GM10266 (cell line): ENCODE measurements at regions not wholly inside any gene's neighbourhood (a gene's known extent, or its start where the extent isn't known, plus 50 kb on each side); places are given as distances from the start of the nearest gene placed in this dataset.

ENCODE experiments used
- DNase-seq: peaks from one replicate; pipeline ENCODE4 v3.0.0; 2012; ENCODE audit errors: extremely low spot score
- TF ChIP-seq, protein P1 (sequence below): IDR thresholded peaks from 2 replicates; pipeline ENCODE4 v1.5.1; 2012; ENCODE audit warnings: mild to moderate bottlenecking, low read depth; ENCODE audit not compliant: control insufficient read depth, insufficient read depth; ENCODE audit errors: missing control alignments

DNA sequence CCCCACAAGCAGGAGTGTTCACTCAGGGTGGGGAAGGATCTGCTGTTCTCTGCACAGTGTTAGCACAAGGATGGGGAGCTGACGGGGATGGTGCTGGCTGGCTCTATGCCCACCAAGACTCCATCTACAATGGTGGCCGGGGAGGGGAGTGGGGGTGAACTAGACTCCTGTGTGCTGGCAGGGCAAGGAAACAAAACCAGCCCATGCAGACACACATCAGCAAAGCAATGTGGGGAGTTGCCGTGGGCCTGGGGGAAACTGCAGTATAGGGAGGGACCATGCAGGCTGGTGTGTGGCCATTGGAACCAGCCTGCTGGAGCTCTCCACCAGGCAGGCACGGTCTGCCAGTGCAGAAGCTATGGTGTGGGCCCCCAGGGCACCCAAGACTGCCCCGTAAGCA is 195.1 kb downstream of the PWWP3B start:
- no peak for DNase-seq
- TF ChIP-seq, protein P1, sequence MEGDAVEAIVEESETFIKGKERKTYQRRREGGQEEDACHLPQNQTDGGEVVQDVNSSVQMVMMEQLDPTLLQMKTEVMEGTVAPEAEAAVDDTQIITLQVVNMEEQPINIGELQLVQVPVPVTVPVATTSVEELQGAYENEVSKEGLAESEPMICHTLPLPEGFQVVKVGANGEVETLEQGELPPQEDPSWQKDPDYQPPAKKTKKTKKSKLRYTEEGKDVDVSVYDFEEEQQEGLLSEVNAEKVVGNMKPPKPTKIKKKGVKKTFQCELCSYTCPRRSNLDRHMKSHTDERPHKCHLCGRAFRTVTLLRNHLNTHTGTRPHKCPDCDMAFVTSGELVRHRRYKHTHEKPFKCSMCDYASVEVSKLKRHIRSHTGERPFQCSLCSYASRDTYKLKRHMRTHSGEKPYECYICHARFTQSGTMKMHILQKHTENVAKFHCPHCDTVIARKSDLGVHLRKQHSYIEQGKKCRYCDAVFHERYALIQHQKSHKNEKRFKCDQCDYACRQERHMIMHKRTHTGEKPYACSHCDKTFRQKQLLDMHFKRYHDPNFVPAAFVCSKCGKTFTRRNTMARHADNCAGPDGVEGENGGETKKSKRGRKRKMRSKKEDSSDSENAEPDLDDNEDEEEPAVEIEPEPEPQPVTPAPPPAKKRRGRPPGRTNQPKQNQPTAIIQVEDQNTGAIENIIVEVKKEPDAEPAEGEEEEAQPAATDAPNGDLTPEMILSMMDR, result no peak

DNA sequence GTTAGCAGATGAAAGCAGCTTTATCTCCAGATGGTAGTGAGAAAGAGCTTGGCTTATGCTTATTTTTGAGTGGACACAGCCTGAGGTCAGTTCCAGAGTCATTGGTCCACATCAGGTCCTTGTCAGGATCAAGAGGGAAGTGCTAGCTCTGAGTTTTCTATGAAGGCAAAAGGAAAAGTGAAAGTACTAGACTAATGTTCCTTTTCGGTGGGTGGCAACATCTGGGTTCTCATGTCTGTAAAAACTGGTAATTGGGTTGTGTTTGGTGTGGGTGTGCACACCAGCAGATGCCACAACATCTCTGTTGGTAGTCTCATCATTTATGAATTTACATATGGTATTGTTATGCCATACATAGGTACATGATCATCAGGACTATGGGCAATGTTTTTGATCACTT is 210.5 kb downstream of the PWWP3B start:
- no peak for DNase-seq
- TF ChIP-seq, protein P1, result no peak

GRCh38 chrX:106391284-106391911 is 220.4 kb upstream of the RADX start:
- TF ChIP-seq, protein P1, result no peak
- DNase-seq, result no peak

GRCh38 chrX:106392346-106392745 is 219.4 kb upstream of the RADX start:
- TF ChIP-seq, protein P1, result no peak
- no peak for DNase-seq

GRCh38 chrX:106397788-106398538 is 213.8 kb upstream of the RADX start:
- no peak for DNase-seq
- TF ChIP-seq, protein P1, result no peak

GRCh38 chrX:106401965-106402559 is 209.7 kb upstream of the RADX start:
- TF ChIP-seq, protein P1, result no peak
- no peak for DNase-seq

DNA sequence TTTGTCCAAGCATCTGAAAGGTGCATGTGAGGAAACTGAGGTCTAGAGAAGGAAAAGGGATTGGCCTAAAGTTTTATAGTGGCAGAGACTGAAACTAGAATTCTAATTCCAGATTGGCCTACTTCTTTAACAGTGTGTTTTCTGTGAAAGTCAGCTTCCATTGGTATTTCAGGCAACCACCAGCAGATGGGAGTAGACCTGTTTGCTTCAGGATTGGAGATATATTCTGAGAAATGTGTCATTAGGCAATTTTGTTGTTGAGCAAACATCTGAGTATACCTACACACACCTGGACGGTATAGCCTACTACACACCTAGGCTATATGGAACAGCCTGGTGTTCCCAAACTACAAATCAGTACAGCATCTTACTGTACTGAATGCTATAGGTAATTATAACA is 207.3 kb upstream of the RADX start:
- TF ChIP-seq, protein P1, result no peak
- DNase-seq, result no peak
